ENCODE measurements at regions not wholly inside any gene's neighbourhood (a gene's known extent, or its start where the extent isn't known, plus 50 kb on each side); places are given as distances from the start of the nearest gene placed in this dataset.

DNA sequence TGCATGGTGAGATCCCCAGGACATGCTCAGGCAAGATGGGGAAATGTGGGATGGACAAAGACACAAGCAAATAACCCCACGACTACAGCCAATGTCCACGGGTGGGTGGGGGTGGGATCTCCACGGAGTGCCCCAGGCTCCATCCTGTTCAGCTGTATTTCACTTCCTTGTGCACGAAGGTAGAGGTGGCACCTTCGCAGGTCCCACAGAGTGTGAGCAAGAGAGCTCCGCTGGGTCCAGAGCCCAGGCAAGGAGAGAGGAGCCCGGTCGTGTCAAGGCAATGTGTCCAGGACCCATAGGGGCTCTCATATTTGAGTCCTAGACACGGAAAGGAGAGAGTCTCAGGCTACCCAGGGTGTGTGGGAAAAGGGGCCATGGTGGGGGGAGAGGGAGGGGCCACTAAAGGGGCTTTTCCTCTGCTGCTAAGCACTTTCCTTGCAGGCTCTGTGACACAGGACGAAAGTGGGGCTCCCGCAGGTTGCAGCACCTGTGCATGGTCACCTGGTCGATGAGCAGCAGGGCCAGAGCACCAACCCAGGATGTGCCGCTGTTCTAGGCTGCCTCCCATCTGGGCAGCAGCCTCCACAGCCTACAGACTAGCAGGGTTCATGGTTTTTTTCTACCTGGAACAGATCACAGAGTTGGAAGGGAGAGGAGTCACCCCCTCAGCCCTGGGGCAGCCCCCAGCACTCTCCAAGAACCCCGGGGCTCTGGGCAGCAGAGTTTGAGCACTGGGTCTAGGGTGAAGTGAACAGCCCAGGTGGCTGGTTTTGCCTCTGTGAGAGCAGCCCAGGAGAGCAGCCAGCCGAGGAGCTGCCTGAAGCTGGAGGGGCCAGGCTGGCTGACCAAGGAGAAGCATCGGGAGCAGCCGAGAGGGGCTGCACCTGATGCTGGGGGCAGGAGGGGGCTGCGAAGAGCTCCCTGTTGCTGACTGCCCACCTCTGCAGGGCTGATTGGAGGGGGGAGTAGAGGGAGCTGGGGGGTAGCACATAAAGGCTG, 100.7 kb upstream of the MVB12B start:
- DNase-seq: no peak

GRCh38 chr9:126226991-126227936, 99.4 kb upstream of the MVB12B start:
- DNase-seq: no peak

- DNase-seq: no peak
Measured at GRCh38 chr9:126228111-126228780, 98.4 kb upstream of the MVB12B start.

DNA sequence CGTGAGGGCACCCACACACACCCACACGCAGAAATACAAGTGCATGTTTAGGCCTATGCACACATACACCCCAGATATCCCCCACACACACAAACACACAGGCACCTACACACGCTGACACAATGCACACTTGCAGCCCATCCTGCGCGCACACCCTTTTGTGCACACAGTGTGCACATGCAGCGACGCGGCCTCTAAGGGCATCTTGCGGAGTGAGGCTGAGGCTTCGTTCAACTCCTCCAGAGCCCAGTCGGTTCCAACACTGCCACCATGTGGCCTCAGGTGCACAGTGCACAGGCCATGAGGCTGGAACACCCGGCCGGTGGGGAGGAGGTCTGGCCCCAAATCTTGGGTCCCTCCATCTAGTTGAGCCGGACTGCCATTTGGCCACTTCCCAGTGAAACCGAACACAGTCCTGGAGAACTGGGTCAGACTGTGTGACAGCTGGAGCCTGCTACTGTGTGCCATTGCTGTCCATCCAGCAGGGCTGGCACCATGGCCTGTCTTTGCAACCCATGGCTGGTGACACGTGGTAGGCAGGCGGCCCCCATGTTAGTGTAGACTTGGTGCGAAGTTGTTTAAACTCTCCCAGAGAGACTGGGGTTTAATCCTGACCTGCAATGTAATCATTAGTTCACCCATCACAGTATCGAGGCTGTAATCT, 97.7 kb upstream of the MVB12B start:
- peak; percentile 76 for DNase-seq

- no peak for DNase-seq
Measured at GRCh38 chr9:126229501-126229900, 97.1 kb upstream of the MVB12B start.

GRCh38 chr9:126230692-126231091, 95.9 kb upstream of the MVB12B start:
- no peak for DNase-seq

GRCh38 chr9:126232461-126232860, 94.2 kb upstream of the MVB12B start:
- DNase-seq: no peak

DNA sequence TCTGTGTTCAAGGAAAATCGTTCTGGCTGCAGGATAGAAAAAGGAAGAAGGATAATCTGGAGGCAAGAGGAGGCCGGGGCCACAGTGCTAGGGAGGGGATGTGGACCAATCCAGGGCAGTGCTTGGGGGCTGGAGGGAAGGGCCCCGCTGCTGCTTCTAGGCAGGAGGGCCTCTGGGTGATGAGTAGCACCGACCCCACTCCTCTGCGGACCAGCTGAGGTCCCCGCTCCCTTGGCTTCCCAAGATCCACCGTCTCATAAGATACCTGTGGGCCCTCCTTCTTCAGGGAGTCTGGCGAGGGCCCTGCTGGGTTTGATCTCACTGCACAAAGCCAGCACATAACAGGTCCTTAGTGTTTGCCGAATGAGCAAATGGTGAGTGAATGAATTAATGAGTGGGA, 93.5 kb upstream of the MVB12B start:
- DNase-seq: no peak

DNA sequence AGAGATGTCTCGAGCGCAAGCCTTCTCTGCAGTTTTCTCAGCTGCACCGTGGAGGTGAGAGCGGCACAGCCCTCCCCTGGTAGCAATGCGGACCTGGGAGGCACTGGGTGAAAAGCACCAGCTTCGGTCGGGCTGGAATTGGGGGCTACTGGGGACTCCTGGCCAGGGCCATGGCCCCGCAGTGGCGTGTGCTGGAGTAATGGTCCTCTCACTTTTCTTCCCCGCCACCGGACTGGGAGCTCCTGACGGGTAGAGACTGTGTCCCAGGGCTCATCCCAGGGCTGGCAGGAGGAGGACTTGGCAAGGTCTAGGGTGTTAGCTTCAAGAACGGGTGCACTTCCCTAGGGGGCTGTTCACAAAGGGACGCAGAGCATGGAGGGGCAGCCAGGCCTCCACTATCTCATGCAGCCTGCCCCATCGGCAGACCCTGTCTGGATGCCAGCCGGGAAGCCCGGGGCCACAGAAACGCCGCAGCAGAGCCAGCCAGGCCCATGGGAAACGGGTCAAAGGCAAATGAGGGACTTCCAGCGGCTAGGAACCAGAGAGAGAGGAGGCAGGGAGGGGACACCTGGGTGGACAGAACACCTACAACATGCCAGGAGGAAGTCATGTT, 92.6 kb upstream of the MVB12B start:
- DNase-seq: no peak

GRCh38 chr9:126234681-126235335, 91.8 kb upstream of the MVB12B start:
- no peak for DNase-seq

- DNase-seq: no peak
Measured at GRCh38 chr9:126235336-126236243, 91.0 kb upstream of the MVB12B start.

- DNase-seq: no peak
Measured at GRCh38 chr9:126236273-126236672, 90.4 kb upstream of the MVB12B start.

DNA sequence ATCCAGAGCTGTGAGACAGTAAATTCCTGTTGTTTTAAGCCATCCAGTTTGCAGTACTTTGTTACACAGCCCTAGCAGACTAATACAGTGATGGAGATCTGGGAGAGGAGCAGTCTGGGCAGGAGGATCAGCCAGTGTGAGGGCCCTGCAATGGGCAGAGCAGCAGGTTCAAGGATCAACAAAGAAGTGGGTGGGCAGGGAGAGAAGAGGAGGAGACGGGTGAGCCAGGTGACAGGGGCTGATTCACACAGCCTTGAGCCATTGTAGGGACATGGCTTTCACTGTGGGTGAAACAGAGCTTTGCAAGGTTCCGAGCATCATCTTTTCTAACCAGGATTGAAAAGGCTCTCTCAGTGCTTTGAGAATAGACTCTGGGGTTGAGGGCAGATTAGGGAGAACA, 88.2 kb upstream of the MVB12B start:
- DNase-seq: no peak

DNA sequence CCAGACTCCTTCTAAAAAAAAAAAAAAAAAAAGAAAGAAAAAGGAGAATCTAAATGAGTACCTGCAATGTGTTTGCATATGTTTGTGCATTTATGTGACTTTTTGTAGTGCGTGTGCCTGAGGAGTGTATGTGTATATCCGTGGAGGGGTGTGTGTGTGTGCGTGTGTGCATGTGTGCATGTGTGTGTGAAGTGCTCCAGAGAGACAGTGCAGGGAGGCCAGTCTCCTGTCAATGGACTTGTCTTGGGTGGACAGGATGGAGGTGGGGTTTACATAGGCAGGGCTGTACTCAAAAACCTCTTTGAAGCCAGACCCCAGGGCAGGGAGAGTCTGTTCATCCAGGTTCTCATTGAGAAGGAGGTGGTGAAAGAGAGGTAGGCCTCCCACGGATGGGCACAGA, 87.1 kb upstream of the MVB12B start:
- no peak for DNase-seq

- DNase-seq: no peak
Measured at GRCh38 chr9:126240835-126241234, 85.8 kb upstream of the MVB12B start.

DNA sequence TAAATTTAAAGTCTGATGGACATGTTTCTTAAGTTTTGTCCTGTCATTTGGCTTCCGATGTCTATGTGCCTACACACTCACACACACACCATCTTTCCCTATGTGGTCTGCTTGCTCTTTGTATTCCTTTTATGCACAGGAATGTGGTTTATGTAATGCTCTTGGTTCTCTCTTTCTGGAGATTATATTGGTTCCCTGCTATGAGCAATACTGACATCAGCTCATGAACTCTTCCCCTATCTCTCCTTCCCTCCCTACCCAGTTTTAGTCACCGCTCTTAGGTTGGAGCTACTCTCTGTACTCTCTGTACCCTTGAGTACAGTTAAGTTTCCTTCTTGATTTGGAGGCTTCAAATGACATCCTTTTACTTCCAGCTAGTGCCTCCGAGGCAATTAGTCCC, 77.9 kb upstream of the MVB12B start:
- no peak for DNase-seq

DNA sequence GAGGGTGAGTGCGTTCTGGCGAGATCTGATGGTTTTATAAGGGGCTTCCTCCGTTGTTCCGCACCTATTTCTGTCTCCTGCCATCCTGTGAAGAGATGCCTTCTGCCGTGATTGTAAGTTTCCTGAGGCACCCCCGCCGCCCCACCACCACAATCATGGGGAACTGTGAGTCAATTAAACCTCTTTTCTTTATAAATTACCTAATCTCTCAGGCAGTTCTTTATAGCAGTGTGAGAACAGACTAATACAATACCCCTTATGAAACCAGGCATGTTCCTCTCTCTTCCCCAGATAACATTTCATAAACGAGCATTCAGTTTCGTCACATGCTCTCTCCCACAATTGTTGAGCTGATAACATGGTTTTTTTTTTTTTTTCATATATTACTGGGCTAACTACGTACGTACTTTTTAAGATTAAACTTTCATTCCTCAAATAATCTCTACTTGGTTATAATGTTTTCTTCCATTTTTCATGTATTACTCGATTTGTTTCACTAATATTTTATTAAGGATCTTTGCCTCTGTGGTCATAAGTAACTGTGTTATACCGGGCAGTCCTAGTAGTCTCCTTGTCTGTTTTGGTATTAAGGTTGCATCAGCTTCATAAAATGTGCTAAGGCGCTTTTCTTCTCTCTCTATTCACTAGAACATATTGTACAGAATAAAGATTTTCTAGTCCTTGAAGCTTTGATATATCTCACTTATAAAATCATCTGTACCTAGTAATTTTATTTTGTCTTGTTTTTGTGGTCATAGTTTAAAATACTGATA, 64.9 kb upstream of the MVB12B start:
- DNase-seq: no peak

GRCh38 chr9:126262738-126263137, 63.9 kb upstream of the MVB12B start:
- no peak for DNase-seq

DNA sequence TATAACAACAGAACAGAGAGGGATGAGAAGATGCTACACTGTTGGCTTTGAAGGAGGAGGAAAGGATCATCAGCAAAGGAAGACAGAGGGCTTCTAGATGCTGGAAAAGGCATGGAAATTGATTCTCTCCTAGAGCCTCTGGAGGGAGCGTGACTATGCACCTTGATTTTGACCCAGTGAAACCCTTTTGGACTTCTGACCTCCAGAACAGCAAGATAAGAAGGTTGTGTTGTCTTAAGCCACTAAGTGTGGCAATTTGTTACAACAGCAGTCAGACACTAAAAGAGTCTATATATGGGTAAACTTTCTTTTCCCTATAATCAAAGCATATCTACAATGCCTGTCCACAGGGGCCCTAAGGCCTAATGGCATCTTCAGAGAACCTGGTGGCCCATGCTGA, 56.1 kb upstream of the MVB12B start:
- no peak for DNase-seq

All from stimulated activated CD4-positive, alpha-beta T cell treated with anti-CD3 and anti-CD28 coated beads, Interleukin-4, amount 100 ng/mL, for 24 hours (primary cell).